Left renal pelvis (tissue), 4 donors: ENCODE measurements at regions not wholly inside any gene's neighbourhood (a gene's known extent, or its start where the extent isn't known, plus 50 kb on each side); places are given as distances from the start of the nearest gene placed in this dataset.

Source experiments
- DNase-seq, 4 donors: peaks; one replicate each; pipeline ENCODE4 v3.0.0-alpha.2; 2013; ENCODE audit warnings: low read depth in 4 of 4, low spot score in 3 of 4

DNA sequence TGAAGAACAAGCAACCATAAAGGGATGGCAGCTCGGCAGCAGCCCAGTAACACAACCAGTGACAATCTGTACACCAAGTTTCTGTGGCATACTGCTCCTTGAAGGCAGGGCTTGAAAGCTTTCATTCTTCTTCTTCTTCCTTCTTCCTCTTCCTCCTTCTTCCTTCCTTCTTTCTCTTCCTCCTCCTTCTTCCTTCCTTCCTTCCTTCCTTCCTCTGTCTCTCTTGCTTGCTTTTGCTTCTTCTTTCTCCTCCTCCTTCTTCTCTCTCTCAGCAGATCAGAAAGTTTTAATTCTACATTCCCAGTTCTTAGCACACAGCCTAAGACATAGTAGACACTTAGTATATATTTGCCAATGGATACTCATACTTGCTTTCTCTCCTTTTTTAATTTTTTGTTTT is 95.9 kb downstream of the GLUL start:
- no peak for DNase-seq

DNA sequence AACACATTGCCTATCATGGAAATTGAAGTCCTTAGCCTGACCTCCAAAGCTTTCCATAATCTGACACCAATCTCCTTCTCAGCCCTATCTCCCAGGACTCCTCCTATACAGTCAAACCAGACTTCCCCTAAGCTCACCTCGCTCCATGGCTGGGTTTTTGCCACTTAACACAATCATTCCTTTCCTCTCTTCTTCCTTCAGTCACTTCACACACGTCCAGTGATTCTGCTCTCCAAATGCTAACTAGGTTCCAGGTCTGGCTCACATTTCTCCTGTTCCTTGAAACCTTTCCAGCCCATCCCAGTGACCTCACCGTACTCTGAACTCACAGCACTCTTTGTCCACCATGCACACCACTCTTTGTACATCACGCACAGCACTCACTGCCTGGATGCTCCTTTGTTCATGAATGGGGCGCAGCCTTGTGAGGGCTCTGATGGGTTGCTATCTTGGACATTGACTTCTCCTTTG is 98.4 kb downstream of the GLUL start:
- no peak for DNase-seq

DNA sequence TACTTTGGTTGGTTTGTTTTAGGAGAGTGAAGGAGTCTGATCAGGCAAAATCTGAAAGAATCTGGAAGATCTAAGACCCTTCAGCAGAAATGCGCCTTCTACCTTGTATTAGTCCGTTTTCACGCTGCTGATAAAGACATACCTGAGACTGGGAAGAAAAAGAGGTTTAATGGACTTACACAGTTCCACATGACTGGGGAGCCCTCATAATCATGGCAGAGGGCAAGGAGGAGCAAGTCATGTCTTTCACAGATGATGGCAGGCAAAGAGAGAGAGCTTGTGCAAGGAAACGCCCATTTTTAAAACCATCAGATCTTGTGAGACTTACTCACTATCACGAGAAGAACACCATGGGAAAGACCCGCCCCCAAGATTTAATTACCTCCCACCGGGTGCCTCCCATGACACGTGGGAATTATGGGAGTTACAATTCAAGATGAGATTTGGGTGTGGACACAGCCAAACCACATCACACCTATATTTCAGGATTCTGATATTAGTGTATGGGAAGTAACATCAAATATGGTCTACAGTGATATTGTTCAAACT is 99.3 kb downstream of the GLUL start:
- DNase-seq = no peak

DNA sequence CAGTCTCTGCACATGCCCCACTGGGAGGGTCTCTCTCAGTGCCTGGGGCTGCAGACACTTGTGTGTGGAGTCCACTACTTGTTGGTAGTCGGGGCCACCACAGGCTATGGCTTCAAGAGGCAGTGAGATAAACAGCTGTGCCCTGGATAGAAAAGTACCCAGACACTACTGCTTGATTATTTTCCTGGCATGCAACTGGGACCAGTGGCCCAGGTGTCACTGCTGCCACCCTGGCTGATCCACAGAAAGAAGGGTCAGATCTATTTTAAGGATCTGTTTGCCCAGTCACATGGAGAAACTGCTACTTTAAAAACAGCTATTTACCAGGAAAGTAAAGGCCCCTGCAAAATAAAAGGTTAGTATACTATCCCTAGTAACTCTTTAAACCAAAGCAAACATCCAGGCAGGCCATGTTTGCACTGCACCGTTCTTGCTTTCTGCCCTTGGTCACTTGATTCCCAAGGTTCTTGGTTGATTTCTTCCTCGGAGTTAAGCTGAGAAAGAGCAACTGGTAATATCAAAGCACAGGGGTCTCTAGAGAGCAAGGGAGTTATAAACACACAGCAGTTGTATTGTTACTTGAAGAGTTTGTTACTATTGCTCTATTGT is 99.9 kb downstream of the GLUL start:
- no peak for DNase-seq

DNA sequence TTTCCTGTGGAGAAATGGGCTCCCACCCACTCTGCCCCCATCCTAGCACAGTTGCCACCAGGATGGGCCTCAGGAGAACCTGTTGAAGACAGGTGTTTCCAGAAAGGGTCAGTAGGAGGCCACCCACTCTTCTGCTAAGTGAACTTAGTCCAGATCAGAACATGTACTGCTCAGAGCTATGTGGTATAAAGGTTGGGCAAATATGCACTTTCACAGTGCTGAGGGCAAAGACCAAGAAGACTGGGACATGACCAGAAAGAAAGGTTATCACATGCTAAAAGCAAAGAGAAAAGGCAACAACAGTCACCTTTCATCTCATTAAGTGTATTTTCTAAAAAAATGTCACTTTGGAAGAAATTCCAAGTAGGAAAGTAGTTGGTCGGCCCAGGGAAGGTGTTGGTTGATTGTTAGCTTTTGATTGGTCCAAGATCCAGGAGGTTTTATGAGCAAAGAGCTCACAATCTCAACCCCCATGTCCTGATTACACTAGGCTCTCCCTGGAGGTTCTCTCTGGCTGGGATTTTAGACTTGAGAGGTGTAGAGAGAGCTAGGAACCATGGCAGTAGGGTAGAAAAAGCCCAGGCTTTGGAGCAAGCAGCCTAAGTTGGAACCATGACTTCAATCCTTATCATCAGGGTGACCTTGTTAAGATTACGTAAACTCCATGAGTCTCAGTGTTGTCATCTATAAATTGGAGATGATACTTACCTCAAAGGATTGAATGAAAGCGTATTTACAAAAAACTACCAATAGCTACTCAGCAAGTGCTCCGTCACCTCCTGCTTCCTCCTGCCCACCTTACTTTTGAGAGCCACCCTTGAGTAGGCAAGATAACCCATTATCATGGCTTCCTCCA is 102.6 kb downstream of the GLUL start:
- no peak for DNase-seq

DNA sequence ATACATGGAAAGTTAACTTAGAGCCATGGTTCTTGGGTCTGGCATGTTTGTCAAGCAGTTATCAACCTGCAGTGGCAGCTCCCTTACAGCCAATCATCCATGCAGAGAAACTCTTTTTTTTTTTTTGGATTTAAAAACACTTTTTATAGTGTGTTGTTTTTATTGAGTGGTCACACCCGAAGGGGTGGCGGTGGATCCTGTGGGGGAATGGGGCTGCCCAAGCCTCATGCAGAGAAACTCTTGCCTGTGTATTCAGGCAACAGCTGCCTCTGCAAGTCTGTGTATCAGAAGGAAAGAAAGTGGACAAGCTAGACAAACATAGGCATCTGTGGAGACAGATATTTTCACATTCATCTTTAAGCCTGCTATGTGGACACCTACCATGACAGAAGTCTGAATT is 104.8 kb downstream of the GLUL start:
- no peak for DNase-seq

DNA sequence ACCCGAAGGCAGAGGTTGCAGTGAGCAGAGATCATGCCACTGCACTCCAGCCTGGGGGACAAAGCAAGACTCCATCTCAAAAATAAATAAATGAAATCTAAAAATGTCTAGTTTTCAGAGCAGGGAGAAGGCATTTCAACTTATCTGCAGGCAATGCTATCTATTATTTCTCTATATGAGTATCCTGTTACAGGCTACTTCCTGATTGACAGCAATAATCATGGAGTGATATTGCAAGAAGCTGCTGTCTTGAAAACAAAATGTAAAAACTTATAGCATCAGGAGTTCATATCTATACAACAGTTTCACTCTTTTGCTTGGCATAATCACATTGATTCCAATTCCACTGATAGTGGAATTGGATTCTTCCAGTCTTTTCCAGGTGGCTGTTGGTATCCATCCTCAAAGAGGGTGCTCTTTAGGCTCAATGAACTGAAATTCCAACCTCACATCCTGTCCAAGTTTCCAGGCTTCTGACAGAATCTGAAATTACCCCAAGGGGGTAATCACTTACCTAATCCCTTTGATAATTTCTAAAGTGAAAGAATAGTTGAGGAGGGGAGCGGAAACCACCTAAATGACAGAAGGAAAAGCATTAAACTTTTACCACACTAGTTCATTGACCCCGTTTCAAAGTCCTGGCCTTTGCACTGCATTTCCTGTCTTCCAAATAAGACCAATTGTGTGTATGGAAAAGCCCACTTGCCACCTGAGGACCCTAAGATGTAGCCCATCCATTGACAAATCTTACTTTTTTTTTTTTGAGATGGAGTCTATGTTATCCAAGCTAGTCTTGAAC is 107.6 kb downstream of the GLUL start:
- no peak for DNase-seq

DNA sequence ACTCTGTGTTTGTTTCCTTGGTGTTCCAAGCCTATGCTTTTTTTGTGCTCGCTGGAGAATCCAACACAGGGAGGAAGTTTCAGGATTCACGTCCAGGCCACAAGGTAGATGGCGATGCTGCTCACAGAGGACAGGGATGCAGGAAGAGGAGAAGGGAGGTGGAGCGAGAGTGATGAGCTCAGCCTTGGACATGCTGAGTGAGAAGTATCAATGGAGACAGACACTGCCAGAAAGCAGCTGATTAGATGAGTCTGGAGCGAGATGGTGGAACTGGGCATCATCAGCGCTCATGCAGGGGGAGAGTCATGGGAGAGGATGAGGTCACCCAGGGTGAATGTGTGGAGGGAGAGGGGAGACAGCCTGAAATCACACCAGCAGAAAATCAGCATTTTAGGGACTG is 110.0 kb downstream of the GLUL start:
- DNase-seq = no peak

DNA sequence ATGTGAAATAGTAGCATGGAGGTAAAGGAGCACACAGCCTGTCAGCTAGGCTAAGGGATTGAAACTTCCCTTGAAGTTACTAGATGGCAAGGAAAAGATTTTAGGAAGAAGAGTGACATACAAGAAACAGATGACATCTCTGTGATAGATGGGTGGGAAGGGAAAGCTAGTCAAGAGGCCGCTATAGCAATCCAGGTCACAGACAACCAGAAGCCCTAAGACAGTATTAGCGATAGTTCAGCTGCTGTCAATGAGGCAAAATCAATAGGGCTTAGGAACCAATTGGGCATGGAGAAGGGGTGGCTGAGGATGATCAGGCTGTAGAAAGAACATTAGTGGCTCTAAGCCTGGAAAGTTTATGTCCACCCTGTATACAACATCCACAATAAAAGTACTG is 111.1 kb downstream of the GLUL start:
- DNase-seq = no peak

DNA sequence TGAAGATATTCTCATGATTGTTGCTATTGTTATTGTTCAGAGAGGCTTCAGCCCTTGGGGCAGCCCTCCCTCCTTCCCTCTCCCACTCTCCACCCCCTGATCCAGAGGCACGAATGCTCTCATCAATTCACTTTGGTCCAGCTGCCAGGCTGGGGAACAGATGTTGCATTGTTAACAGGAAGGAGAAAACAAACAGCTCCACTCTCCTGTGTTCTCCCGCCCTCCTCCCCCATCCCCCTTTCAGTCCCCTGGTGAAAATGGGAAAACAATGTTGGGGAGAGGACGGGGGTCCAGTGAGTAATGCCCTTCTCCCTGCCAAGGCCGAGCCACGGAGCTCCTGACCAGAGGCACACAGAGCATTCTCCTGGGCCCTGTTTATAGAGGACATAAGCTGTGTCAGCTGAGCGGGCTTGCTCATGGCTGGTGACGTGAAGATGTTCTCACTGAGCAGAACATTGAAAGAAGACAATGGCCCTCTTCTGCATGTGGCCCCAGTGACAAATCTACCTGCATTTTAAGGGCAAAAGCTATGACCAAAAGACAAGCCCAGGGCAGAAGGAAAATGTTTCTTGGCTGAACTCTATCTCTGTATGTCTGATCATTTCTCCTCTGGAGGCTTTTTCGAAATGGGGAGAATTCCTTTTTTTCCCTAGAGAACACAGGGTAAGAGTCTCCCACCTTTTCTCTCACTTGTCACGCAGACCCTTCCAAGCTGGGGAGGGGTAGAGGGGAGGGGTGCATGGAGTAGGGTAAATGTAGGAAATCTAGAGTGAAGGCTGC is 111.7 kb downstream of the GLUL start:
- DNase-seq = no peak

DNA sequence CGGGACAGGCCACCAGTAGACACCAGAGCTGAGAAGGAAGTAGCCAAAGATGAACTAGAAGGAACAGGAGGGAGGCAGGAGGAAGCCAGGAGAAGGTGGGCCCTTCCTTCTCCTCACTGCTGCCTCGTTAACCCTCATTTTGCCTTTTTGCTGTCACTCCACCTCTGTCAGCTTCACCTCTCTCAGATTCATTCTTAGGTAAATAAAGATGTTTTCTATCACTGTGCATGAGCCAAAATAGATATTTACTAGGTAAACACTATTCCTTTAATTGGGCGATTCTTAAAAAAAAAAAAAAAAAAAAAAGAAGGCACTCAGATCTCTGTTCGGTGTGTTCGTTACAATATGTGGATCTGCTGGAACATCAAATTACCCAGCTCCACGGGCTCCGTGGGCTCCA is 112.3 kb downstream of the GLUL start:
- no peak for DNase-seq

DNA sequence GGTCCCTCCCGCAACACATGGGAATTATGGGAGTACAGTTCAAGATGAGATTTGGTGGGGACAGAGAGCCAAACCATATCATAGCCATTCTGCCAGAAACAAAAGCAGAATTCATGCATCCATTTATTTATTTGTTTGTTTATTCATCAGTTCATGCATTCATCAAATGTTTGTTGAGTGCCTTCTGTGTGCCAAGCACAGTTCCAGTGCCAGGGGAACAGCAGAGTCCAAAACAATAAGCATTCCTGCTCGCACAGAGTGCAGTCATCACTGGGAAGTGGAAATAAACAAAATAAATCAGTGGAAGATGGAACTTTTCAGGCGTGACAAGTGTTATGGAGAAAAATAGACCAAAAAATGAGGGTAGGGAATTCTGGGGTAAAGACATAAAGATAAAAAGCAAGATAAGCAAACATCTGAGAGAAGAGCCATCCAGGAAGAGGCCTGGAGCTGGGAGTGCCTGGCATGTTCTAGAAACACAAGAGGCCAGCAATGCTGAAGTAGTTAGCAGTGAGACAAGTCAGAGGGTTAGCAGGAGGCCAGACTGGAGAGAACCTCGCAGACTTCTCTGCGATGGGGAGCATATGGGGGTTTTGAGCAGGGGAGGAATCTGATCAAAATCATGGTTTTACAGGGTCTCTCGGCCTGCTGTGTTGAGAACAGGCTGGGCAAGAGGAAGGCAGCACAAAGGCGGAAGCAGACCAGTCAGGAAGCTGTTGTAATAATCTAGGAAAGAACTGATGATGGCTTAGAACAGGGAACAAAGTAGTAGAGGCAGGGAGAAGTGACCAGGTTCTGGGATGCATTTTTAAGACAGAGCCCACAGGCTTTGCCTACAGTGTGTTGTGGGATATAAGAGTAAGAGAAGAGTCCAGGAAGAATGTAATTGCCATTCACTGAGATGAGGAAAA is 113.2 kb downstream of the GLUL start:
- no peak for DNase-seq

DNA sequence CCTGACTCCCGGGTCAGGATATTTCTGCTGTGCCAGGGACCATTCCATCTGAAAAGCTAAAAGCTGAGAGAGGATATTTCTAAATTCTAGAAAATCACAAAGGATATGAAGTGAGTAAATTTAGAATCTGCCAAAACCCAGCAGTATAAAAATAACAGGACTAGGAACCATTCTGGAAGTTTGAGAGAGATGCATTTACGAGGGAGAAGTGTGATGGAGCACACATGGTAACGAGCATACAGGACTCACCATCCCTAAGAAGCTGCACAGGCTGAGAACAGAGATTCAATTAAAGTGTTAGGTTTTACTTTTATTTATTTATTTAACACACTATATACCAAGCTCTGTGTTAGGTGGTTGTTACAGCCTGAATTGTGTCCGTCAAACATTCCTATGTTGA is 116.3 kb downstream of the GLUL start:
- DNase-seq = no peak

DNA sequence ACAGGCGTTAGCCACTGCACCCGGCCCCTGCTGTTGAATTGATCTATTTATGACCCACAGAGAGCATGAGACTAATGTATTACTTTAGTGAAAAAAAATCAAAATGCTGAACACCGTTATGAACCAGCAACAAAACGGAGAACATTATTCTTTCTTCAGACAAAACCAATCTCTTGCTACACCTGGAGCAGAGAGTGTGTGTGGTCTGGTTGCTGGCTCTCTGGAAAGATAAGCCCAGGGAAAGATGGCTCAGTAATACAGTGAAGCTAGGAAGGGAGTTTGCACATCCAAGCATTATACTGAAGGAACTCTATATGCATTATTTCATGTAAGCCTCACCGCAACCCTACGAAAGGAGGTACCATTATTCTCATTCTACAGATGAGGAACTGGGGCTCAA is 117.0 kb downstream of the GLUL start:
- no peak for DNase-seq

DNA sequence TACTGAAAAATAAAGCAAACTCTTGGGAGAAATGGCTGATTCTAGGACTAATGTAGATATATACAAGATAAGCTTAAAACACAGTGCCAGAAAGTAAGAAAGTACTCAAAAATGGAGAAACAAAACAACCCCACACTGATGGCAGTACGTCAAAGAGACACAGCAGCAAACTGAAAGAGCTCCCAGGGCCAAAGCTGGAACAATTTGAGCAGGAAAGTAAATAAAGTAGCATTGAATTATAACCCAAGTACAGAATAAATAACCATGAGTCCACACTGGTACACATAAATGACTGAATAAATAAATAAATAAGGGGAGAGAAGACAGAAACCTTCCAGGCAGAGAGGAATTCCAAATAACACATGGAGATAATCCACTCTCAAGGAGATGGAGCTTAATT is 120.9 kb downstream of the GLUL start:
- DNase-seq = no peak

DNA sequence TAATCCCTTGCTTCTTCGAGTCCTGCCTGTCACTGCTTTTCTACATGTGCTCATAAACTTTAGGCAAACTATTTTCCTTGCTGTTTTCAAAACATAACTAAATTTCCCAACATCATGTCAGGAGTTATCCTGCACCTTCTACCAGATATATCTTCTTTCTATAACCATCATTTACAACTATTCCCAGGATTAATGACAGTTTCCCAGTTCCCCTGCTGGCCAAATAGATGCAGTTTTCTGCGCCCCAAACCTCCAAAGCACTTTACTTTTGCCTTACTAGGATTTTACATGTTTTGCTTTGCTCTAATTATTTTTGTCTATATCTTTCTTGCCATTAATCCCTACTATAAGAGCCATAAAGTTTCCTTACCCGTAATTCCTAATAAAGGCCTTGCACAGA is 122.5 kb downstream of the GLUL start:
- no peak for DNase-seq

DNA sequence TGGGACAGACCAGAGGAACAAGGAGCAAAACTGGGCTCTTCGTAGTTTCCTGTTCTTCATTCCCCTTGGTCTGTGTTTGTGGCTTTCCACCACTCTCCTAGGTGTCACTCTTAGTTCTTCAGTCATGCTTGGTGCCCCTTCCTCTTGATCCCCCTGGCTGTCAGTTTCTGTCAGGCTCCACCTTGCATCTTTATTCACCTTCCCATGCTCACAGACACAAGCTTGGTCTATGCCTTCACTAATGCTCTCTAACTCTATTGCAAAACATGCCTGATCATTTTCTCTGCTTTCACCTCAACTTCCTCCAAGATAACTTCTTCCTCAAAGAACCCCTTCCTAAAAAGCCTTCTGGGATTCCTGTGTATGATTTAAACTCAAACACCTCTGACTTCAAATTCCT is 122.9 kb downstream of the GLUL start:
- DNase-seq = no peak

DNA sequence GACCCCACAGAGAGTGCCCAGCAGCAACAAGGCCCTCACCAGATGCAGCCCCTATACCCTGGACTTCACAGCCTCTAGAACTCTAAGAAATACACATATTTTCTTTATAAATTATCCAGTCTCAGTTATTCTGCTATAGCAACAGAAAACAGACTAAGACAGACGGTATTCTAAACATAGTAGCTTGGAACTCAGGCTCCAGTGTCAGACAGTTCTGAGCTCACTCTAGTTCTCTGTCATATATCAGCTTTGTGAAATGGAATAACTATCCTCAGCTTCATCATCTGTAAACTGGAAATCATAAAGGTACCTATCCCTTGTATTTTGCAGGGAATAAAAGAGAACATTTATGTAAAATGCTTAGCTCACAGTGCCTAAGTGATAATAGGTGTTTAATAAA is 127.4 kb downstream of the GLUL start:
- DNase-seq = no peak

DNA sequence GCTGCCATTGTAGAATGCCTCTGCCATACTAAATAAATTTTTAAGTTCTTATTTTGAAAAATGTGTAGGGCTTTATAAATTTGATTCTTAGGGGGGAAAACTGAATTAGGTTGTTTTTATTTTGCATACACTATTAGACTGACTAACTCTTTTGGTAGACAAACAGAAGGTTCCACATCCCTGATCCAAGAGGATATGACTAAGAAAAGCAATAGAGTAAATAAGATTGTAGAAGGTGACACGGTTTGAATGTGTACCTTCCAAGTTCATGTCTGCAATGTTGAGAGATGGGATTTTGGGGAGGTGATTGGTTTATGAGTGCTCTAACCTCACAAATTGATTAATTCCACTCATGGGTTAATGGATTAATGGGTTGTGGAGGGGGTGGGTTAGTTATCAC is 127.9 kb downstream of the GLUL start:
- DNase-seq = no peak

DNA sequence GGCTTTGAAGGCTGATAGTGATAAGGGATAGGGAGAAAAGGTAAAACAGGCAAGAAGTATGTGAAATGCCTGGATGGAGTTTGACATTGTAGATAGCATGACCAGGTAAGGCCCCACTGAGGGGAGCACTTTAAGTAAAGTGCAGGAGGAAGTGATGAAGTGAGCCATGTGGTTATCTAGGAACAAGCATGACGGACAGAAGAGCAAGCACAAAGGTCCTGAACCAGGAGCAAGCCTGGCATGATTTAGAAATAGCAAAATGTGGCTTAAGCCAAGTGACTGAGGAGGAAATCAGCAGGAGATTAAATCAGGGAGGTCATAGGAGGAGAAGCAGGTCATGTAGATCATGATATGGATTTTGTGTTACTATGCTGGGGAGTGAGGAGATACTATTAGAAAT is 129.2 kb downstream of the GLUL start:
- DNase-seq = no peak
